H4 (cell line): ENCODE measurements at regions not wholly inside any gene's neighbourhood (a gene's known extent, or its start where the extent isn't known, plus 50 kb on each side); places are given as distances from the start of the nearest gene placed in this dataset.
A peak's percentile ranks its signal among the peaks of the same experiment; 100 is the strongest.
"Not testable (repeated sequence)": the region's sequence is repeated elsewhere in the genome, so short reads cannot be mapped to it uniquely, and the experiment has no call there.

ENCODE experiments used
- DNase-seq: peaks from one replicate; pipeline ENCODE4 v3.0.0-alpha.2; 2015; ENCODE audit warnings: low spot score

- no peak for DNase-seq
Measured at GRCh38 chr6:80433010-80433672, 326.7 kb downstream of the BCKDHB start.

- DNase-seq: peak; percentile 60
Measured at GRCh38 chr6:80425089-80425823, 318.8 kb downstream of the BCKDHB start.

GRCh38 chr6:80411486-80411885, 305.0 kb downstream of the BCKDHB start:
- DNase-seq: no peak

GRCh38 chr6:80407976-80408375, 301.5 kb downstream of the BCKDHB start:
- DNase-seq: not testable (repeated sequence)

GRCh38 chr6:80404889-80405288, 298.4 kb downstream of the BCKDHB start:
- DNase-seq: no peak

GRCh38 chr6:80403365-80403764, 296.9 kb downstream of the BCKDHB start:
- no peak for DNase-seq

- no peak for DNase-seq
Measured at GRCh38 chr6:80402266-80402665, 295.8 kb downstream of the BCKDHB start.
